DMS153 treated with DMSO at 0.1 percent for 48 hours (cell line): ENCODE measurements at regions not wholly inside any gene's neighbourhood (a gene's known extent, or its start where the extent isn't known, plus 50 kb on each side); places are given as distances from the start of the nearest gene placed in this dataset.

Experiments used
- DNase-seq: peaks from one replicate; lab custom pipeline; 2025; ENCODE audit not compliant: unreplicated experiment; lab: John Stamatoyannopoulos, UW

- peak; percentile 15 for DNase-seq
These were observed 325.8 kb upstream of the ZMIZ1 start for GRCh38 chr10:78742730-78743615.

- DNase-seq, result no peak
These were observed 324.7 kb upstream of the ZMIZ1 start for GRCh38 chr10:78744056-78744455.

GRCh38 chr10:78744491-78745090, 324.2 kb upstream of the ZMIZ1 start:
- DNase-seq, result no peak

GRCh38 chr10:78745441-78745840, 323.3 kb upstream of the ZMIZ1 start:
- no peak for DNase-seq

- DNase-seq, result no peak
These were observed 322.5 kb upstream of the ZMIZ1 start for GRCh38 chr10:78746155-78746763.

GRCh38 chr10:78747401-78748234, 321.1 kb upstream of the ZMIZ1 start:
- no peak for DNase-seq

- DNase-seq, result no peak
These were observed 320.6 kb upstream of the ZMIZ1 start for GRCh38 chr10:78748235-78748533.

GRCh38 chr10:78749200-78749599, 319.6 kb upstream of the ZMIZ1 start:
- DNase-seq, result no peak

- DNase-seq, result no peak
These were observed 318.9 kb upstream of the ZMIZ1 start for GRCh38 chr10:78749898-78750297.

GRCh38 chr10:78750418-78750817, 318.3 kb upstream of the ZMIZ1 start:
- DNase-seq, result no peak

GRCh38 chr10:78751716-78752115, 317.1 kb upstream of the ZMIZ1 start:
- no peak for DNase-seq

- no peak for DNase-seq
These were observed 316.5 kb upstream of the ZMIZ1 start for GRCh38 chr10:78752221-78752620.

- no peak for DNase-seq
These were observed 316.1 kb upstream of the ZMIZ1 start for GRCh38 chr10:78752708-78753107.

GRCh38 chr10:78754269-78755062, 314.3 kb upstream of the ZMIZ1 start:
- no peak for DNase-seq

GRCh38 chr10:78755063-78755701, 313.6 kb upstream of the ZMIZ1 start:
- no peak for DNase-seq

GRCh38 chr10:78755877-78756455, 312.8 kb upstream of the ZMIZ1 start:
- no peak for DNase-seq

GRCh38 chr10:78756604-78757343, 312.0 kb upstream of the ZMIZ1 start:
- DNase-seq, result no peak

GRCh38 chr10:78757344-78757925, 311.3 kb upstream of the ZMIZ1 start:
- no peak for DNase-seq

- DNase-seq, result no peak
These were observed 310.6 kb upstream of the ZMIZ1 start for GRCh38 chr10:78758176-78758575.
